HG02642 (cell line): ENCODE measurements at regions not wholly inside any gene's neighbourhood (a gene's known extent, or its start where the extent isn't known, plus 50 kb on each side); places are given as distances from the start of the nearest gene placed in this dataset.

Experiments used
- ATAC-seq: cut with Tn5 transposase; IDR thresholded peaks from one replicate; pipeline ENCODE4 v1.9.1; 2021; ENCODE audit warnings: mild to moderate bottlenecking; ENCODE audit not compliant: unreplicated experiment, poor library complexity

- ATAC-seq = no peak
Measured at GRCh38 chr3:151990696-151991376, 117.4 kb downstream of the SUCNR1 start.

GRCh38 chr3:151992326-151993041 is 119.0 kb downstream of the SUCNR1 start:
- ATAC-seq = no peak

- ATAC-seq = no peak
Measured at GRCh38 chr3:151995091-151995490, 121.6 kb downstream of the SUCNR1 start.

- ATAC-seq = no peak
Measured at GRCh38 chr3:151998744-151999143, 125.3 kb downstream of the SUCNR1 start.

- ATAC-seq = no peak
Measured at GRCh38 chr3:151999936-152000335, 126.5 kb downstream of the SUCNR1 start.

- ATAC-seq = no peak
Measured at GRCh38 chr3:152011812-152012735, 138.6 kb downstream of the SUCNR1 start.

- no peak for ATAC-seq
Measured at GRCh38 chr3:152019508-152019907, 146.1 kb downstream of the SUCNR1 start.

- ATAC-seq = no peak
Measured at GRCh38 chr3:152021951-152022461, 148.6 kb downstream of the SUCNR1 start.

- no peak for ATAC-seq
Measured at GRCh38 chr3:152026033-152026556, 152.7 kb downstream of the SUCNR1 start.

GRCh38 chr3:152030320-152030719 is 156.9 kb downstream of the SUCNR1 start:
- no peak for ATAC-seq

GRCh38 chr3:152031321-152031720 is 157.9 kb downstream of the SUCNR1 start:
- no peak for ATAC-seq

GRCh38 chr3:152037297-152037696 is 163.9 kb downstream of the SUCNR1 start:
- ATAC-seq = no peak

GRCh38 chr3:152037953-152038352 is 164.5 kb downstream of the SUCNR1 start:
- no peak for ATAC-seq

GRCh38 chr3:152038490-152038889 is 165.0 kb downstream of the SUCNR1 start:
- ATAC-seq = no peak

GRCh38 chr3:152039887-152040286 is 166.4 kb downstream of the SUCNR1 start:
- ATAC-seq = peak; percentile 77

- ATAC-seq = no peak
Measured at GRCh38 chr3:152040319-152040718, 166.9 kb downstream of the SUCNR1 start.

GRCh38 chr3:152043620-152044019 is 170.2 kb downstream of the SUCNR1 start:
- no peak for ATAC-seq

GRCh38 chr3:152046280-152046679 is 172.8 kb downstream of the SUCNR1 start:
- ATAC-seq = no peak

- no peak for ATAC-seq
Measured at GRCh38 chr3:152047465-152047864, 174.0 kb downstream of the SUCNR1 start.

GRCh38 chr3:152048831-152049230 is 175.4 kb downstream of the SUCNR1 start:
- no peak for ATAC-seq
